K562 (cell line): ENCODE measurements at regions not wholly inside any gene's neighbourhood (a gene's known extent, or its start where the extent isn't known, plus 50 kb on each side); places are given as distances from the start of the nearest gene placed in this dataset.

Experiments
- TF ChIP-seq, protein P1 (sequence below): sonication (generic); formaldehyde crosslinking; IDR thresholded peaks from 2 replicates; pipeline ENCODE4 v1.8.1; 2023; ENCODE audit warnings: missing genetic modification reagents, mild to moderate bottlenecking, borderline replicate concordance
- TF ChIP-seq, protein P2 (sequence below), 3 experiments: IDR thresholded peaks in 2 of 3; conservative IDR thresholded peaks in 1 of 3; 2 replicates each; pipeline ENCODE4 v1.5.1; 2011 to 2012; ENCODE audit warnings: low read length in 3 of 3, mild to moderate bottlenecking in 3 of 3, control low read depth in 2 of 3, improper control_type of control experiment in 1 of 3, inconsistent platforms in 1 of 3, low read depth in 1 of 3, mixed read lengths in 1 of 3, moderate library complexity in 1 of 3; ENCODE audit not compliant: insufficient read depth in 2 of 3

- TF ChIP-seq, protein P1, sequence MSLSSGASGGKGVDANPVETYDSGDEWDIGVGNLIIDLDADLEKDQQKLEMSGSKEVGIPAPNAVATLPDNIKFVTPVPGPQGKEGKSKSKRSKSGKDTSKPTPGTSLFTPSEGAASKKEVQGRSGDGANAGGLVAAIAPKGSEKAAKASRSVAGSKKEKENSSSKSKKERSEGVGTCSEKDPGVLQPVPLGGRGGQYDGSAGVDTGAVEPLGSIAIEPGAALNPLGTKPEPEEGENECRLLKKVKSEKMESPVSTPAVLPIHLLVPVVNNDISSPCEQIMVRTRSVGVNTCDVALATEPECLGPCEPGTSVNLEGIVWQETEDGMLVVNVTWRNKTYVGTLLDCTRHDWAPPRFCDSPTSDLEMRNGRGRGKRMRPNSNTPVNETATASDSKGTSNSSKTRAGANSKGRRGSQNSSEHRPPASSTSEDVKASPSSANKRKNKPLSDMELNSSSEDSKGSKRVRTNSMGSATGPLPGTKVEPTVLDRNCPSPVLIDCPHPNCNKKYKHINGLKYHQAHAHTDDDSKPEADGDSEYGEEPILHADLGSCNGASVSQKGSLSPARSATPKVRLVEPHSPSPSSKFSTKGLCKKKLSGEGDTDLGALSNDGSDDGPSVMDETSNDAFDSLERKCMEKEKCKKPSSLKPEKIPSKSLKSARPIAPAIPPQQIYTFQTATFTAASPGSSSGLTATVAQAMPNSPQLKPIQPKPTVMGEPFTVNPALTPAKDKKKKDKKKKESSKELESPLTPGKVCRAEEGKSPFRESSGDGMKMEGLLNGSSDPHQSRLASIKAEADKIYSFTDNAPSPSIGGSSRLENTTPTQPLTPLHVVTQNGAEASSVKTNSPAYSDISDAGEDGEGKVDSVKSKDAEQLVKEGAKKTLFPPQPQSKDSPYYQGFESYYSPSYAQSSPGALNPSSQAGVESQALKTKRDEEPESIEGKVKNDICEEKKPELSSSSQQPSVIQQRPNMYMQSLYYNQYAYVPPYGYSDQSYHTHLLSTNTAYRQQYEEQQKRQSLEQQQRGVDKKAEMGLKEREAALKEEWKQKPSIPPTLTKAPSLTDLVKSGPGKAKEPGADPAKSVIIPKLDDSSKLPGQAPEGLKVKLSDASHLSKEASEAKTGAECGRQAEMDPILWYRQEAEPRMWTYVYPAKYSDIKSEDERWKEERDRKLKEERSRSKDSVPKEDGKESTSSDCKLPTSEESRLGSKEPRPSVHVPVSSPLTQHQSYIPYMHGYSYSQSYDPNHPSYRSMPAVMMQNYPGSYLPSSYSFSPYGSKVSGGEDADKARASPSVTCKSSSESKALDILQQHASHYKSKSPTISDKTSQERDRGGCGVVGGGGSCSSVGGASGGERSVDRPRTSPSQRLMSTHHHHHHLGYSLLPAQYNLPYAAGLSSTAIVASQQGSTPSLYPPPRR = no peak
- TF ChIP-seq, protein P2, sequence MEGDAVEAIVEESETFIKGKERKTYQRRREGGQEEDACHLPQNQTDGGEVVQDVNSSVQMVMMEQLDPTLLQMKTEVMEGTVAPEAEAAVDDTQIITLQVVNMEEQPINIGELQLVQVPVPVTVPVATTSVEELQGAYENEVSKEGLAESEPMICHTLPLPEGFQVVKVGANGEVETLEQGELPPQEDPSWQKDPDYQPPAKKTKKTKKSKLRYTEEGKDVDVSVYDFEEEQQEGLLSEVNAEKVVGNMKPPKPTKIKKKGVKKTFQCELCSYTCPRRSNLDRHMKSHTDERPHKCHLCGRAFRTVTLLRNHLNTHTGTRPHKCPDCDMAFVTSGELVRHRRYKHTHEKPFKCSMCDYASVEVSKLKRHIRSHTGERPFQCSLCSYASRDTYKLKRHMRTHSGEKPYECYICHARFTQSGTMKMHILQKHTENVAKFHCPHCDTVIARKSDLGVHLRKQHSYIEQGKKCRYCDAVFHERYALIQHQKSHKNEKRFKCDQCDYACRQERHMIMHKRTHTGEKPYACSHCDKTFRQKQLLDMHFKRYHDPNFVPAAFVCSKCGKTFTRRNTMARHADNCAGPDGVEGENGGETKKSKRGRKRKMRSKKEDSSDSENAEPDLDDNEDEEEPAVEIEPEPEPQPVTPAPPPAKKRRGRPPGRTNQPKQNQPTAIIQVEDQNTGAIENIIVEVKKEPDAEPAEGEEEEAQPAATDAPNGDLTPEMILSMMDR (IDR thresholded peaks at IDR 0.05 in 2 of 3, conservative IDR thresholded peaks at IDR 0.05 in 1 of 3; ENCODE audit: insufficient read depth in 2 of 3, low read depth in 1 of 3, low read length in 3 of 3) = peak; percentile 65 to 74 (median 66)
- TF ChIP-seq, all 486 proteins: peak for 4
Measured at GRCh38 chr13:53151336-53152056, 122.9 kb downstream of the OLFM4 start (continued).
